HG03060 (cell line): ENCODE measurements at regions not wholly inside any gene's neighbourhood (a gene's known extent, or its start where the extent isn't known, plus 50 kb on each side); places are given as distances from the start of the nearest gene placed in this dataset.
A peak's percentile ranks its signal among the peaks of the same experiment; 100 is the strongest.

Experiments used
- ATAC-seq: cut with Tn5 transposase; IDR thresholded peaks from one replicate; pipeline ENCODE4 v1.9.1; 2021; ENCODE audit warnings: low read depth, moderate number of reproducible peaks; ENCODE audit not compliant: unreplicated experiment

GRCh38 chr3:150222691-150223489 lies 185.2 kb upstream of the TSC22D2 start:
- ATAC-seq, result no peak

GRCh38 chr3:150221904-150222523 lies 186.1 kb upstream of the TSC22D2 start:
- no peak for ATAC-seq

- ATAC-seq, result no peak
Observed at GRCh38 chr3:150220799-150221198, 187.3 kb upstream of the TSC22D2 start.

- ATAC-seq, result no peak
Observed at GRCh38 chr3:150220041-150220440, 188.1 kb upstream of the TSC22D2 start.

GRCh38 chr3:150218841-150219240 lies 189.3 kb upstream of the TSC22D2 start:
- no peak for ATAC-seq

- no peak for ATAC-seq
Observed at GRCh38 chr3:150218236-150218635, 189.9 kb upstream of the TSC22D2 start.

- no peak for ATAC-seq
Observed at GRCh38 chr3:150217691-150218090, 190.4 kb upstream of the TSC22D2 start.

GRCh38 chr3:150216866-150217600 lies 191.1 kb upstream of the TSC22D2 start:
- no peak for ATAC-seq

- no peak for ATAC-seq
Observed at GRCh38 chr3:150216041-150216811, 191.9 kb upstream of the TSC22D2 start.

- no peak for ATAC-seq
Observed at GRCh38 chr3:150215616-150216015, 192.5 kb upstream of the TSC22D2 start.

- no peak for ATAC-seq
Observed at GRCh38 chr3:150213577-150213976, 194.5 kb upstream of the TSC22D2 start.

GRCh38 chr3:150210461-150211110 lies 197.5 kb upstream of the TSC22D2 start:
- ATAC-seq, result no peak

GRCh38 chr3:150203273-150203672 lies 204.8 kb upstream of the TSC22D2 start:
- ATAC-seq, result no peak

GRCh38 chr3:150202711-150203110 lies 205.4 kb upstream of the TSC22D2 start:
- no peak for ATAC-seq

GRCh38 chr3:150194957-150195356 lies 213.1 kb upstream of the TSC22D2 start:
- no peak for ATAC-seq

GRCh38 chr3:150194513-150194912 lies 213.6 kb upstream of the TSC22D2 start:
- no peak for ATAC-seq

GRCh38 chr3:150184426-150185071 lies 213.9 kb upstream of the PFN2 start:
- ATAC-seq, result no peak

- peak; percentile 60 for ATAC-seq
Observed at GRCh38 chr3:150183678-150184425, 213.2 kb upstream of the PFN2 start.

GRCh38 chr3:150180334-150180733 lies 209.6 kb upstream of the PFN2 start:
- no peak for ATAC-seq
